Progenitor cell of endocrine pancreas (in vitro differentiated cells): ENCODE measurements at regions not wholly inside any gene's neighbourhood (a gene's known extent, or its start where the extent isn't known, plus 50 kb on each side); places are given as distances from the start of the nearest gene placed in this dataset.

Experiments used
- DNase-seq: peaks from one replicate; pipeline ENCODE4 v3.0.0; 2021; ENCODE audit warnings: low spot score; ENCODE audit not compliant: unreplicated experiment
- H3K27ac Mint-ChIP-seq: 2 replicates; pipeline ENCODE4 v1.8.0; 2021; ENCODE audit warnings: mild to moderate bottlenecking, moderate library complexity, mixed read lengths
- H3K27me3 Mint-ChIP-seq: 2 replicates; pipeline ENCODE4 v1.8.0; 2021; ENCODE audit warnings: mixed read lengths
- H3K36me3 Mint-ChIP-seq: 2 replicates; pipeline ENCODE4 v1.8.0; 2022; ENCODE audit warnings: mixed read lengths; ENCODE audit not compliant: insufficient read depth
- H3K4me1 Mint-ChIP-seq: 2 replicates; pipeline ENCODE4 v1.8.0; 2021; ENCODE audit warnings: low read depth, mixed read lengths
- H3K4me3 Mint-ChIP-seq: 2 replicates; pipeline ENCODE4 v1.8.0; 2021; ENCODE audit warnings: low read depth, mild to moderate bottlenecking, moderate library complexity, mixed read lengths
- H3K9me3 Mint-ChIP-seq: 2 replicates; pipeline ENCODE4 v1.8.0; 2021; ENCODE audit warnings: low read depth, mixed read lengths
- TF ChIP-seq, protein P1 (sequence below): fragments of 200-600 bp; sonication (generic); IDR thresholded peaks from one replicate; pipeline ENCODE4 v1.5.0; 2021; ENCODE audit warnings: antibody characterized with exemption, mild to moderate bottlenecking; ENCODE audit not compliant: unreplicated experiment

DNA sequence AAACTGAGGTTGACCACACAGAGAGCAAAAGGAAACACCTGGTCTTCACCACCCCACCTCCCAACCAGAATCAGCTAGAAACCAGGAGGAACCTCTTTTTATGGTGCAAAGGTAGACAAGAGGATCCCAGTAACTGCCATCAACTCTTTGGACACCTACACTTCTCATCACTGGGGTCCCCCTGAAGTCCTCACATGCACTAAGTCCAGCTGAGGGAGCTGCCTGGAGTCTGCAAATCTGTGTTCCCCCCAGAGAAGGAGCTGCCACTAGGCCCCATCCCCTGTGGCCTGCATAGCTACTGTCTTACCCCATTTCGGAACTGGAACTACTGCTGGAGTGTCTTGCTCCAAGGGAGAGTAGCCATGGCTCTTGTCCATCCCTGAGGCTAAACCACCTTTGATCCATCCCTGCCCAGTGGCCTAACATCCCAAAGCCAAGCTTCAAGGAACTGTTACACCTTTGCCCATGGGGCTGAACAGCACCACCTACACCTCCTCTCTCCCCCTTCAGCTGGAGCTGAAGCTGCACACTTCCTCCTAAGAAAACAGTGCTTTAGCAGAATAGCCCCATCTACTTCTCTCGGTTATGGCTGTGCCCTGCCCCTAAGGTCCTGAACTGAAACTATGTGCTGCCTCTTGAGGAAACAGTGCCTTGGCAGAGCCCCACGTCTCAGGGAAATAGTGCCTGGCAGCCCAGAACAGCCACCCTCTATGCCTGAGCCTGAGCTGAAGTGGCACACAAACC, 85.4 kb upstream of the CD53 start:
- H3K9me3 Mint-ChIP-seq: peaks cover 3% of the 10 kb centered on the region
- TF ChIP-seq, protein P1, sequence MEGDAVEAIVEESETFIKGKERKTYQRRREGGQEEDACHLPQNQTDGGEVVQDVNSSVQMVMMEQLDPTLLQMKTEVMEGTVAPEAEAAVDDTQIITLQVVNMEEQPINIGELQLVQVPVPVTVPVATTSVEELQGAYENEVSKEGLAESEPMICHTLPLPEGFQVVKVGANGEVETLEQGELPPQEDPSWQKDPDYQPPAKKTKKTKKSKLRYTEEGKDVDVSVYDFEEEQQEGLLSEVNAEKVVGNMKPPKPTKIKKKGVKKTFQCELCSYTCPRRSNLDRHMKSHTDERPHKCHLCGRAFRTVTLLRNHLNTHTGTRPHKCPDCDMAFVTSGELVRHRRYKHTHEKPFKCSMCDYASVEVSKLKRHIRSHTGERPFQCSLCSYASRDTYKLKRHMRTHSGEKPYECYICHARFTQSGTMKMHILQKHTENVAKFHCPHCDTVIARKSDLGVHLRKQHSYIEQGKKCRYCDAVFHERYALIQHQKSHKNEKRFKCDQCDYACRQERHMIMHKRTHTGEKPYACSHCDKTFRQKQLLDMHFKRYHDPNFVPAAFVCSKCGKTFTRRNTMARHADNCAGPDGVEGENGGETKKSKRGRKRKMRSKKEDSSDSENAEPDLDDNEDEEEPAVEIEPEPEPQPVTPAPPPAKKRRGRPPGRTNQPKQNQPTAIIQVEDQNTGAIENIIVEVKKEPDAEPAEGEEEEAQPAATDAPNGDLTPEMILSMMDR: no peak

DNA sequence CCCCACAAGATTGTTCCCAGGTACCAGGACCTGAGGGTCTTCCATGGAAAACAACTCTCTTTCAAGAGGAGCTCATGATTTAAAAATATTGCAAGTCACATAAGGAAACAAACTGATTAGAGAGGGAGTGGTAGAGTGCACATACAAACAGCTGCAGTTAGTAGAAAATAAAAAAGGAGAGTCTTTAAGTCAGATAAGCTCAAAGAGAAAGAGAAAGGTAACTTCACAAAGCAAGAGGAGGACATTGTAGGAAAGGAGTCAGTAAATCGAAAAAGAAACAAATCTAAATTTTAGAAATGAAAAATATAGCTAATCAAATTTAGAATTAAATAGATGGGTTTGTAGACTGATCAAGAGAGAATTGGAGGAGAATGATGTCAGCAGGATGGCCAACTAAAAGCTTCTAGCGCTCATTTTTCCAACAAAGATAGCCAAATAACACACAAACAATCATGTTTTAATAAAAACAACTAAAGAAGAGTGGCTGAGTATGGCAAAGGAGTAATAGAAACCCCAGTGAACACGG, 86.1 kb upstream of the CD53 start:
- H3K36me3 Mint-ChIP-seq: no peaks in the 10 kb centered on the region
- no peaks in the 10 kb centered on the region for H3K4me1 Mint-ChIP-seq
- H3K27ac Mint-ChIP-seq: no peak overlapping the region
- DNase-seq: no peak
- H3K4me3 Mint-ChIP-seq: no peak overlapping the region
- H3K9me3 Mint-ChIP-seq: peaks cover 3% of the 10 kb centered on the region
- peaks cover 48% of the 10 kb centered on the region for H3K27me3 Mint-ChIP-seq
- TF ChIP-seq, protein P1: no peak

More for the DNA sequence above, 85.4 kb upstream of the CD53 start:
- Mint-ChIP-seq H3K4me3 (no peak overlapping the region), H3K27me3 (peaks cover 51% of the 10 kb centered on the region), H3K27ac (no peak overlapping the region), H3K4me1 (no peaks in the 10 kb centered on the region), H3K36me3 (no peaks in the 10 kb centered on the region)
- DNase-seq: no peak

DNA sequence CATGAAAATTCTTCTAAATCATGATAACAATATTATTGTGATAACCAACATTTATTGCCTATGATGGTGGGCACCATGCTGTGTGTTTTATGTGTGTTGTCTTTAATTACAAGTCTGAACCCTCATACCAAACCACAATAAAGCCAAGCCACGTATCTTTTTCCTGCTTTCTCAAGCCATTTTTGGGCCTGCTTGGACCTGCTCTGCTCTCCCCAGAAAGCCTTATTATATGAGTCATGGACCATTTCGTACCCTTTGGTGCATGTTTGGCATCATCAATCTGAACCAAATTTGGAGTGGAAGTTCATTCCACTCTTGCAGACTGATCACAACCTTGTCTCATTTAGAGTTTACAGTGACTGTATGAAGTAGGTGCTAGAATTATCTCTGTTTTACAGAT, 87.3 kb upstream of the CD53 start:
- TF ChIP-seq, protein P1: no peak
- Mint-ChIP-seq H3K4me3 (no peak overlapping the region), H3K36me3 (no peaks in the 10 kb centered on the region), H3K9me3 (peaks cover 3% of the 10 kb centered on the region), H3K27me3 (peaks cover 45% of the 10 kb centered on the region), H3K4me1 (peaks cover 2% of the 10 kb centered on the region), H3K27ac (no peak overlapping the region)
- DNase-seq: no peak

DNA sequence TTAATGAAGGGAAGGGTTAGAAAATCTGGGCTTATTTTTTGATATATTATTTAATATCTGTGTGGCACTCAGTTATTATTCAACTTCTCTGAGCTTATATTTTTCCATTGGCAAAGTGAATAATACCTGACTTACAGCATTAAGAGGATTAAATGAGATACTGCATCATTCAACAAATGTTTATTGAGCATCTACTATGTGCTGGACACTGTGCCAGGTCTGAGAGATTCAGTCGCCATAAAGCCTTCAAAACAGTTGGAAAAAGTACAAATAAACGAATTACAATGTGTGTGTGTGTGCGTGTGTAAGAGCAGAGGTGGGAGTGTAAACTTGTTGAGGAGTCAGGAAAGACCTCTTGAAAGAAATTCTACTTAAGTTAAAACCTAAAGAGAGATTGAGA, 87.9 kb upstream of the CD53 start:
- Mint-ChIP-seq H3K4me1 (peaks cover 3% of the 10 kb centered on the region), H3K9me3 (peaks cover 3% of the 10 kb centered on the region), H3K36me3 (no peaks in the 10 kb centered on the region), H3K4me3 (no peak overlapping the region), H3K27me3 (peaks cover 50% of the 10 kb centered on the region), H3K27ac (no peak overlapping the region)
- DNase-seq: no peak
- TF ChIP-seq, protein P1: no peak

DNA sequence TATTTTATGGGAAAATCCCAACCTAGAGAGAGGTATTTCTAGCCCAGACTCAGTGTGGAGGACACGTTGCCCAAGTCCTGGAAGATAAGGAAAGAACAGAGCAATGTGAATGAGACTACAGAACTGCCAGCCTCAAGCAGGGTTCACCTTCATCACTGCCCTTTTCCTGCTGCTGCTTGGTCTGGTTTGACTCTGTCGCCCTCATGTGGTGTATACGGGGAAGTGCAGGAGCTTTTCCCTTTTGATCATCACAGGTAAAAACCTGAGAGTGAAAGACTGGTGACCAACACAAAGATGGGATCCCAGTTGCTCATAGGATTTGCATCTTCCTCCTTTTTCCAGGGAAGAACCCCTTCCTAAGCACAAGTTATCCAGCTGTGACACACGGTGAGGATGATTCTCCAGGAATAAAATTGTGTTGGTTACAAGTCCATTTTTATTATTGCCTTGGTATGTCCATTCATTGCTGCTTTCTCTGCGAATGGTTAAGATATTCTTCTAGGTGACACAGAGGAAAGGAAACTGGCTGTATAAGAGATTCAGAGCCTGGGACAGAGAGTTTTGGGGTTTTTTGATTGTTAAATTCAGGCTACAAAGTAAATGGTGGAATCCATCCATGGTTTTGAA, 89.5 kb upstream of the CD53 start:
- H3K27me3 Mint-ChIP-seq: peaks cover 55% of the 10 kb centered on the region
- no peak overlapping the region for H3K27ac Mint-ChIP-seq
- no peak overlapping the region for H3K4me3 Mint-ChIP-seq
- TF ChIP-seq, protein P1: peak; percentile 87
- DNase-seq: peak; percentile 17
- H3K4me1 Mint-ChIP-seq: peaks cover 5% of the 10 kb centered on the region
- no peaks in the 10 kb centered on the region for H3K9me3 Mint-ChIP-seq
- no peaks in the 10 kb centered on the region for H3K36me3 Mint-ChIP-seq
